ENCODE measurements at regions not wholly inside any gene's neighbourhood (a gene's known extent, or its start where the extent isn't known, plus 50 kb on each side); places are given as distances from the start of the nearest gene placed in this dataset.

DNA sequence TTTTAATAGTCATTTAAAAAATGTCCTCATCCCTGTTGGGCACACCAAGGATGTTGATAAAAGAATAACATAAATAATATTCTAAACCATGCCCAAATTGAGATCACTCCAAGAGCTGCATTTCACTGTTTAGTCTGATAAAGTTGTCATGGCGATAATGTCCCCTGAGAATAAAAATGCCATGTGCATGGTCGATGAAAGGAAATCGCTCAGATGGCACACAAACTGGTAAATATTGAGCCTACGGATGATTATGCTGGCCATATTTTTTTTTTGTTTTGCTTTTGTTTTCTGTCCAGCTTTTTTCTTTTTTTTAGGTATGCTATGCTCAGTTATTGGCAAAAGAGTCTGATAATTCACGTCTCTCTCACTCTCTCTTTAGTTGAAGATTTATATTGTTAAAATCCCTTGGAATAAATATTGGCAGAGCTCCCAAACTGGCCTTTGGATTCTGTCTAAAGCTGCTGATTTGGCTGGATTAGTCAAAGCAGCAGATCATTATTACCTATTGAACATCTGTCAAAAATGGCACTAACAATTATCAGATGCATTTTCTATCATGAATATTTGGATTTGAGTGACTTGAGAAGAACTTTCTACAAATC is 643.8 kb downstream of the SQOR start:
- ATAC-seq (no peak), DNase-seq (no peak)
- no peaks in the 10 kb centered on the region for H3K4me1 ChIP-seq (ENCODE audit: insufficient read depth, low read length)
- no peaks in the 10 kb centered on the region for H4K20me1 ChIP-seq (ENCODE audit: low read length)
- no peak overlapping the region for H3K9ac ChIP-seq (ENCODE audit: low read length)
- no peak overlapping the region for H3K4me3 ChIP-seq (ENCODE audit: low read length)
- no peaks in the 10 kb centered on the region for H3K27me3 ChIP-seq (ENCODE audit: low read length)
- no TSS peak for BruUV-seq (replicated peaks)
- TF ChIP-seq, protein P1, sequence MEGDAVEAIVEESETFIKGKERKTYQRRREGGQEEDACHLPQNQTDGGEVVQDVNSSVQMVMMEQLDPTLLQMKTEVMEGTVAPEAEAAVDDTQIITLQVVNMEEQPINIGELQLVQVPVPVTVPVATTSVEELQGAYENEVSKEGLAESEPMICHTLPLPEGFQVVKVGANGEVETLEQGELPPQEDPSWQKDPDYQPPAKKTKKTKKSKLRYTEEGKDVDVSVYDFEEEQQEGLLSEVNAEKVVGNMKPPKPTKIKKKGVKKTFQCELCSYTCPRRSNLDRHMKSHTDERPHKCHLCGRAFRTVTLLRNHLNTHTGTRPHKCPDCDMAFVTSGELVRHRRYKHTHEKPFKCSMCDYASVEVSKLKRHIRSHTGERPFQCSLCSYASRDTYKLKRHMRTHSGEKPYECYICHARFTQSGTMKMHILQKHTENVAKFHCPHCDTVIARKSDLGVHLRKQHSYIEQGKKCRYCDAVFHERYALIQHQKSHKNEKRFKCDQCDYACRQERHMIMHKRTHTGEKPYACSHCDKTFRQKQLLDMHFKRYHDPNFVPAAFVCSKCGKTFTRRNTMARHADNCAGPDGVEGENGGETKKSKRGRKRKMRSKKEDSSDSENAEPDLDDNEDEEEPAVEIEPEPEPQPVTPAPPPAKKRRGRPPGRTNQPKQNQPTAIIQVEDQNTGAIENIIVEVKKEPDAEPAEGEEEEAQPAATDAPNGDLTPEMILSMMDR (conservative IDR thresholded peaks at IDR 0.05; ENCODE audit: low read depth, low read length) = no peak
- TF ChIP-seq EZH2 (IDR thresholded peaks at IDR 0.05; ENCODE audit: low read length, unreplicated experiment) (no peak), EZH2phosphoT487 (IDR thresholded peaks at IDR 0.05; ENCODE audit: borderline replicate concordance, low read length) (no peak)
- no peaks in the 10 kb centered on the region for H3K9me3 ChIP-seq (ENCODE audit: low read length)
- intact Hi-C loops (cut with micrococcal nuclease) = no loop called here
- H3F3A ChIP-seq (ENCODE audit: low read length, unreplicated experiment) = no peaks in the 10 kb centered on the region
- ChIA-PET CTCF (no interaction called here), POLR2A (ENCODE audit: unreplicated experiment) (no interaction called here)
- H3K79me2 ChIP-seq (ENCODE audit: low read length) = no peaks in the 10 kb centered on the region
- no peaks in the 10 kb centered on the region for H3K9me2 ChIP-seq (replicated peaks; ENCODE audit: low read length)
- no peak overlapping the region for H3K4me2 ChIP-seq (ENCODE audit: low read length)
- no peak overlapping the region for H3K27ac ChIP-seq (ENCODE audit: low read length)
- H2AFZ ChIP-seq (ENCODE audit: low read length) = no peak overlapping the region
- no peaks in the 10 kb centered on the region for H3K36me3 ChIP-seq (ENCODE audit: low read depth, low read length)

DNA sequence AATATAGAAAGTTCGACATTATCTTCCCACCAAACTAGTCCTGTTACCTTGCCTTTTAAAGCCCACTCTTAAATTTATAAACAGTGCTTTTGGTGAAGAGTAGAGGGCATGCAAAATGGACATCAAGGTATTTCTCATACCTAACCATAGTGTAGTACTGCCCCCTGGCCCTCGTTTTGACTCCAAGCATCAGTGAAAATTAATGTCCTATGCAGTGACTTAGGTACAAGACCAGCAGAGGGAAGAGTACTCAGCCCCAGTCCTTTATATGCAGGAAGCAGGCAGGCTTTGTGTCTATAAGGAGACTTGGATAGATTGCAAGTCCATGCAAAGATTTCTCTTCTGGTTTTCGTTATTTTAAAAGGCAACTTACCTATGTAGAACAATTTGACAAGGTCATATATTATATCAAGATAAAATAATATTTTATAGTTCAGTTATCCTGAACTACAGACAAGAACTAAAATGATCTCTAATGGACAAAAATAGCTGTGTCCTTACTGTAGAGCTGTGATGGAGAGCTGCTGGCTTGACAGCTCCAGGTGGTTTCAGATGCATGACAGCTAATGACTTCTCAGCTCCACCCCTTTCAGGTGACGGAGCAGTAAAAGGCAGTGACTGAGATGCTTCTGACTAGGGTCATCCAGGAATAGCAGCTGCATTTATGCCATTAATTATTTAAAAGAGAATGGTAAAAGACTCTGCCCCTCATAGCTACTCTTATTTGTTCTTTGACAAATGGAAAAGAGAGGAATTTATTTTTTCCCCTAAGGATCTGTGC is 646.1 kb downstream of the SQOR start:
- ChIA-PET CTCF (no interaction called here), POLR2A (ENCODE audit: unreplicated experiment) (no interaction called here)
- Histone ChIP-seq H3K27ac (ENCODE audit: low read length) (no peak overlapping the region), H3K4me2 (ENCODE audit: low read length) (no peak overlapping the region), H3K36me3 (ENCODE audit: low read depth, low read length) (no peaks in the 10 kb centered on the region), H3F3A (ENCODE audit: low read length, unreplicated experiment) (no peaks in the 10 kb centered on the region), H3K9me3 (ENCODE audit: low read length) (no peaks in the 10 kb centered on the region), H3K9me2 (replicated peaks; ENCODE audit: low read length) (no peaks in the 10 kb centered on the region), H3K4me1 (ENCODE audit: insufficient read depth, low read length) (no peaks in the 10 kb centered on the region), H2AFZ (ENCODE audit: low read length) (no peak overlapping the region), H4K20me1 (ENCODE audit: low read length) (no peaks in the 10 kb centered on the region), H3K27me3 (ENCODE audit: low read length) (no peaks in the 10 kb centered on the region), H3K9ac (ENCODE audit: low read length) (no peak overlapping the region), H3K4me3 (ENCODE audit: low read length) (no peak overlapping the region), H3K79me2 (ENCODE audit: low read length) (no peaks in the 10 kb centered on the region)
- TF ChIP-seq EZH2phosphoT487 (IDR thresholded peaks at IDR 0.05; ENCODE audit: borderline replicate concordance, low read length) = no peak
- no peak for TF ChIP-seq EZH2 (IDR thresholded peaks at IDR 0.05; ENCODE audit: low read length, unreplicated experiment)
- TF ChIP-seq, protein P1 (conservative IDR thresholded peaks at IDR 0.05; ENCODE audit: low read depth, low read length) = peak; percentile 68
- peak; percentile 56 for DNase-seq
- ATAC-seq = peak; percentile 71
- intact Hi-C loops (cut with micrococcal nuclease) = loop anchor here (1.0 to 2.0 kb wide), 3 partner anchors 189 to 566 kb away; no protein-coding TSS in a partner anchor
- no TSS peak for BruUV-seq (replicated peaks)

DNA sequence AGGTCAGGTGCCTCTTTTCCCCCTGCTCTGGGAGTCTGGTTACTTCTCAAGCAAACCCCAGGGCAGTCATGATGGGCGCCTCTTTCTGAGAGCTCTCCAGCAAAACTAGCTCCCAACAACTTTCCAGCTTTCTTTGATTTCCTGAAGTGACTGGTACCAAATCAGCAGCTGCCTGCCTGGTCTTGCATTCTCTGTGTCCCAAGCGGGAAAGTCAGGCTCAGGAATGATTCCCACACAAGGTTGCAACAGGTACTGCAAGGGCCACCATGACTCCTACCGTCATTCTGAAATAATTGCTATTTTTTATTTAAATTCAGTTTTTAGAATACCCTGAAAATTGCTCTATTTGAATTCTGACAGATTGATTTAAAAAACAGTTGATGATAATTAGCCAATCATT is 658.7 kb downstream of the SQOR start:
- Histone ChIP-seq H4K20me1 (ENCODE audit: low read length) (no peaks in the 10 kb centered on the region), H3K27me3 (ENCODE audit: low read length) (no peaks in the 10 kb centered on the region), H2AFZ (ENCODE audit: low read length) (no peak overlapping the region), H3K9me3 (ENCODE audit: low read length) (no peaks in the 10 kb centered on the region), H3K9me2 (replicated peaks; ENCODE audit: low read length) (no peaks in the 10 kb centered on the region), H3K79me2 (ENCODE audit: low read length) (no peaks in the 10 kb centered on the region), H3K4me3 (ENCODE audit: low read length) (no peak overlapping the region), H3K9ac (ENCODE audit: low read length) (no peak overlapping the region), H3K27ac (ENCODE audit: low read length) (no peak overlapping the region), H3K36me3 (ENCODE audit: low read depth, low read length) (no peaks in the 10 kb centered on the region), H3K4me2 (ENCODE audit: low read length) (no peak overlapping the region), H3K4me1 (ENCODE audit: insufficient read depth, low read length) (no peaks in the 10 kb centered on the region), H3F3A (ENCODE audit: low read length, unreplicated experiment) (no peaks in the 10 kb centered on the region)
- ATAC-seq (no peak), DNase-seq (no peak)
- intact Hi-C loops (cut with micrococcal nuclease) = no loop called here
- BruUV-seq (replicated peaks) = no TSS peak
- TF ChIP-seq, protein P1 (conservative IDR thresholded peaks at IDR 0.05; ENCODE audit: low read depth, low read length) = no peak
- no peak for TF ChIP-seq EZH2 (IDR thresholded peaks at IDR 0.05; ENCODE audit: low read length, unreplicated experiment)
- no peak for TF ChIP-seq EZH2phosphoT487 (IDR thresholded peaks at IDR 0.05; ENCODE audit: borderline replicate concordance, low read length)
- CTCF ChIA-PET = interaction anchor here (0.5 kb wide), 1 partner anchor 578 kb away, joined by 4 read pairs; no protein-coding TSS in a partner anchor
- POLR2A ChIA-PET (ENCODE audit: unreplicated experiment) = no interaction called here

All from PC-3 (cell line).